GM19395 (cell line): ENCODE measurements at regions not wholly inside any gene's neighbourhood (a gene's known extent, or its start where the extent isn't known, plus 50 kb on each side); places are given as distances from the start of the nearest gene placed in this dataset.

Experiments used
- ATAC-seq: cut with Tn5 transposase; IDR thresholded peaks from one replicate; pipeline ENCODE4 v1.9.1; 2021; ENCODE audit warnings: mild to moderate bottlenecking, moderate library complexity; ENCODE audit not compliant: unreplicated experiment

GRCh38 chr15:85976102-85976501 is 103.6 kb upstream of the AGBL1 start:
- ATAC-seq: no peak

- ATAC-seq: no peak
Measured at GRCh38 chr15:85976986-85977385, 102.7 kb upstream of the AGBL1 start.

DNA sequence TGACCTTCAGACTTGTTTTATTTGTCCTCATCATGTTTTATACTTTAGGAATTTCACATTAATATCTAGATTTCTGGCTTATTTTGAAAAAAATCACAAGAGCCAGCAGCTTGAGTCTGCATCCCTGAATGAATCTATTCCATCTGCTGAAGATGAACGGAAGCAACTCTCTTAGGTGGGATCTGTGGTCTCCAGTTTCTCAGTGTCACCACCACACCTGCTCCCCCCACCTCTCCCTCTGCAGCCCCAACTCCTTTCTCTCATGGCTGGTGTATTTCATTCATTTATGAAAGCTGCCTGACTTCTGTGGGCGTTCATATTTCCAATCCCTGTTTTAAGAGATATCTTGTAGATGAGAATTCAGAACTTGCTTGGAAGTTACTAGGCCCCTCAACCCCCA is 102.1 kb upstream of the AGBL1 start:
- no peak for ATAC-seq

DNA sequence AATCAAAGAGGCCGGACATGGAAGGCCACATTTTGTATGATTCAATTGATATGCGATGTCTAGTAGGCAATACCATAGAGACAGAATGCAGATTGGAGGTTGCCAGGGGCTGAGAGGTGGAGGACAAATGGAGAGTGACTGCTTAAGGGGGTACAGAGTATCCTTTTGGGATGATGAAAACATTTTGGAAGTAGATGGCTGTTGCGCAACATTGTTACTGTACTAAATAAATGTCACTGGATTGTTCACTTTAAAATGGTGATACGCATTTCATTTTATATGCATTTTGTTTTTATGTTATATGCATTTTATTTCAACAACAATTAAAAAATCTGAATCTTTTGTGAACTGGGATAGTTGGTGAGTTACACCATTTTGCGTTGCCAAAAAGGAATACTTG is 99.7 kb upstream of the AGBL1 start:
- ATAC-seq: no peak

GRCh38 chr15:85980946-85981345 is 98.7 kb upstream of the AGBL1 start:
- no peak for ATAC-seq

GRCh38 chr15:85984241-85984640 is 95.4 kb upstream of the AGBL1 start:
- ATAC-seq: no peak

GRCh38 chr15:85986116-85986515 is 93.6 kb upstream of the AGBL1 start:
- no peak for ATAC-seq

- ATAC-seq: no peak
Measured at GRCh38 chr15:85986741-85987140, 92.9 kb upstream of the AGBL1 start.

DNA sequence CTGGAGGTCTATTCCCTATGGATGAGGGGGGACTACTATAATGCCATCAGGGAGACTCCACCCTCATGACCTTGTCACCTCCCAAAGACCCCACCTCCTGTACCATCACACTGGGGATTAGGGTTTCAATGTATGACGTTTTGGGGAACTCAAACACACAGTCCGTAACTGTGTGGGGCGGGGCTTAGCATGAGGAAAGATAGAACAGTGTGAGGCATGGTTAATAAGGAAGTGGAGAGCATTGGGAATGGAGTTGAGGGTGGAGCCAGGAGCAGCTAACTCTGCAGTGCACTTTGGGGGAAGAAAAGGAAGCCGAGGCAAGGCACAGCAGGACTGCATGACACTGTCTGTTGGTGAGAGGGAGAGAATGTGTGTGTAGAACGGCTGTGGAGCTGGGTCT is 90.9 kb upstream of the AGBL1 start:
- ATAC-seq: no peak

- no peak for ATAC-seq
Measured at GRCh38 chr15:85992224-85992623, 87.4 kb upstream of the AGBL1 start.

DNA sequence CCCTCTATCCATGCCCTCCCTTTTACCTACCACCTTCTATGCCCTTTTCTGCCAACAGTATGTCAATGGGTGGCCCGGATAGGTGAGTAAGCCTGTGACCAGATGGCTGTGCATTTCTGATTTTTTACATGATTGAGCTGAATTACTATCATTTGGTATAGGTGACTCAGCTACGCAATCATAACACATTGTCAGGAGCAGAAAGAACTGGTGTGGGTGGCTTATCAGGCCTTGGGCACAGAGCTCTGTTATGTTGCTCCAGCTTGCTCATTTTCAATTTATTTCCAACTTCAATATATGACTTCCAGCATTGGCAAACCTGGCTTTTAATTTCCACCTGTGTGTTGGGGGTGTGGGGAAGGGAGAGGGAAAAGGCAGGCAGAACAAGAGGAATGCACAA is 86.6 kb upstream of the AGBL1 start:
- no peak for ATAC-seq

DNA sequence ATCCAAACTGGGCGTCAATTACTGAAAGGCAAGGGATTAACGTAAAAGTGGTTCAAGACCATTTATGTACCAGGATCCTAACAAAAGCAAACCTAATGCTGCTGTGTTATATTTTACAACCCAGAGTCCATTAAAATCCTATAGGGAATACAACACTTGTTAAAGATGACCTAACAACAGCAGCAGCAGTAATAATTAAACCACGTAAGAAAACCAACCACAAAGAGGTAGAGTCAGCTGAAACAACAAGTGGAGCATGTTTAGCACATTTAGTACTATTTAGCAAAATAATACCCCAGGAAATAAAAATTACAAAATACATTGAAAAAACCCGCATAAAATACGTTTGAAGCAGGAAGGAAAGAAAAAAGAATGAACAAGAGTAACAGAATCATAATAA is 82.1 kb upstream of the AGBL1 start:
- no peak for ATAC-seq

GRCh38 chr15:85999658-86000057 is 80.0 kb upstream of the AGBL1 start:
- ATAC-seq: no peak

- ATAC-seq: no peak
Measured at GRCh38 chr15:86001200-86001599, 78.5 kb upstream of the AGBL1 start.

GRCh38 chr15:86002444-86002843 is 77.2 kb upstream of the AGBL1 start:
- ATAC-seq: no peak

- no peak for ATAC-seq
Measured at GRCh38 chr15:86004061-86004460, 75.6 kb upstream of the AGBL1 start.

- ATAC-seq: no peak
Measured at GRCh38 chr15:86006546-86006945, 73.1 kb upstream of the AGBL1 start.

- no peak for ATAC-seq
Measured at GRCh38 chr15:86009727-86010126, 69.9 kb upstream of the AGBL1 start.

GRCh38 chr15:86010398-86010797 is 69.3 kb upstream of the AGBL1 start:
- ATAC-seq: no peak

DNA sequence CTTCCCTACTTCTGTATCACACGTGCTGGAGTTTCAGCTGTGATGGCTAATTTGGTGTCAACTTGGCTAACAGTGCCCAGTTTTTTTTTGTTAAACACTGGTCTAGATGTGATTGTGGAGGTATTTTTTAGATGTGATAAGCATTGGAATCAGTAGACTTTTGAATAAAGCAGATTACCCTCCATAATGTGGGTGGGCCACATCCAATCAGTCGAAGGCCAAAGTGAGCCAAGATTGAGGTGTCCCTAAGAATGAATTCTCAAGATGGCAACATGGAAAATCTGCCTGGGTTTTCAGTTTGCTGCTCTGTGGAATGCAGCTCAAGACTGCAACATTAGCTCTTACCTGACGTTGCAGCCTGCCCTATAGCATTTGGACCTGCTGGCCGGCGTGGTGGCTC is 68.8 kb upstream of the AGBL1 start:
- ATAC-seq: no peak

GRCh38 chr15:86014016-86014415 is 65.7 kb upstream of the AGBL1 start:
- no peak for ATAC-seq

GRCh38 chr15:86016750-86017149 is 62.9 kb upstream of the AGBL1 start:
- no peak for ATAC-seq

- ATAC-seq: no peak
Measured at GRCh38 chr15:86018679-86019078, 61.0 kb upstream of the AGBL1 start.
